Uterus (tissue), 2 donors: ENCODE measurements at regions not wholly inside any gene's neighbourhood (a gene's known extent, or its start where the extent isn't known, plus 50 kb on each side); places are given as distances from the start of the nearest gene placed in this dataset.

ENCODE experiments used
- CTCF ChIP-seq, 4 experiments: fragments of 200-600 bp in 2 of 4; fragments of 450-650 bp in 2 of 4; sonication (generic) in 2 of 4; IDR thresholded peaks; one replicate each; pipeline ENCODE4 v1.5.1; 2016 to 2019; ENCODE audit warnings: antibody characterized with exemption in 4 of 4, mild to moderate bottlenecking in 2 of 4, moderate library complexity in 1 of 4
- POLR2A ChIP-seq, 2 donors: fragments of 450-650 bp; IDR thresholded peaks; one replicate each; pipeline ENCODE4 v1.6.1; 2016; ENCODE audit warnings: antibody characterized with exemption in 2 of 2, mild to moderate bottlenecking in 1 of 2, moderate library complexity in 1 of 2

GRCh38 chr14:61868846-61869245 lies 106.6 kb downstream of the SNAPC1 start:
- TF ChIP-seq POLR2A (IDR thresholded peaks at IDR 0.05) (no peak), CTCF (IDR thresholded peaks at IDR 0.05) (no peak)
